Left renal cortex interstitium (tissue), 4 donors: ENCODE measurements at regions not wholly inside any gene's neighbourhood (a gene's known extent, or its start where the extent isn't known, plus 50 kb on each side); places are given as distances from the start of the nearest gene placed in this dataset.

Experiments used
- DNase-seq, 4 donors: peaks; one replicate each; pipeline ENCODE4 v3.0.0-alpha.2; 2013; ENCODE audit warnings: low read depth in 4 of 4, low spot score in 2 of 4, missing footprints in 1 of 4

- DNase-seq, result no peak
These were observed 198.2 kb upstream of the KCNG1 start for GRCh38 chr20:51221103-51221502.

GRCh38 chr20:51220293-51220706, 197.4 kb upstream of the KCNG1 start:
- DNase-seq, result no peak

GRCh38 chr20:51219544-51219943, 196.6 kb upstream of the KCNG1 start:
- DNase-seq, result no peak

GRCh38 chr20:51218603-51219002, 195.7 kb upstream of the KCNG1 start:
- DNase-seq, result no peak

- DNase-seq, result no peak
These were observed 194.6 kb upstream of the KCNG1 start for GRCh38 chr20:51217347-51218045.

GRCh38 chr20:51216850-51217249, 193.9 kb upstream of the KCNG1 start:
- DNase-seq, result no peak

GRCh38 chr20:51212816-51213215, 189.9 kb upstream of the KCNG1 start:
- DNase-seq, result no peak

- no peak for DNase-seq
These were observed 188.3 kb upstream of the KCNG1 start for GRCh38 chr20:51211191-51211590.

- DNase-seq, result no peak
These were observed 187.2 kb upstream of the KCNG1 start for GRCh38 chr20:51210084-51210483.

- DNase-seq, result no peak
These were observed 185.3 kb upstream of the KCNG1 start for GRCh38 chr20:51208162-51208561.

- no peak for DNase-seq
These were observed 183.2 kb upstream of the KCNG1 start for GRCh38 chr20:51206032-51206662.

GRCh38 chr20:51204794-51205193, 181.9 kb upstream of the KCNG1 start:
- DNase-seq, result no peak

GRCh38 chr20:51204051-51204715, 181.3 kb upstream of the KCNG1 start:
- no peak for DNase-seq

- DNase-seq, result no peak
These were observed 179.4 kb upstream of the KCNG1 start for GRCh38 chr20:51202304-51202703.

- DNase-seq, result no peak
These were observed 177.0 kb upstream of the KCNG1 start for GRCh38 chr20:51199920-51200319.

GRCh38 chr20:51198876-51199523, 176.1 kb upstream of the KCNG1 start:
- DNase-seq, result no peak

GRCh38 chr20:51198238-51198637, 175.3 kb upstream of the KCNG1 start:
- no peak for DNase-seq

GRCh38 chr20:51196991-51197651, 174.2 kb upstream of the KCNG1 start:
- no peak for DNase-seq

GRCh38 chr20:51195990-51196389, 173.1 kb upstream of the KCNG1 start:
- no peak for DNase-seq

GRCh38 chr20:51195419-51195901, 172.6 kb upstream of the KCNG1 start:
- DNase-seq, result no peak
